ENCODE measurements at regions not wholly inside any gene's neighbourhood (a gene's known extent, or its start where the extent isn't known, plus 50 kb on each side); places are given as distances from the start of the nearest gene placed in this dataset.

- TF ChIP-seq CTCF (IDR thresholded peaks at IDR 0.05; ENCODE audit: low read length) = no peak
- TF ChIP-seq EZH2 (optimal IDR thresholded peaks at IDR 0.05; ENCODE audit: low read depth, low read length) = no peak
- TF ChIP-seq EZH2phosphoT487 (IDR thresholded peaks at IDR 0.05; ENCODE audit: low read length) = no peak
Measured at GRCh38 chr5:1745796-1746370, 53.8 kb downstream of the MRPL36 start.
